ENCODE measurements at regions not wholly inside any gene's neighbourhood (a gene's known extent, or its start where the extent isn't known, plus 50 kb on each side); places are given as distances from the start of the nearest gene placed in this dataset.

- no peak for TF ChIP-seq EZH2 (IDR thresholded peaks at IDR 0.05)
- no peak for TF ChIP-seq POLR2AphosphoS5 (IDR thresholded peaks at IDR 0.05; ENCODE audit: borderline replicate concordance, low read depth, low read length)
- no peak for TF ChIP-seq FOXP2 (optimal IDR thresholded peaks at IDR 0.05; ENCODE audit: control extremely low read depth, extremely low read length, insufficient read depth)
Measured at GRCh38 chr2:184524551-184525382, 73.6 kb upstream of the ZNF804A start.
